HCT116 (cell line): ENCODE measurements at regions not wholly inside any gene's neighbourhood (a gene's known extent, or its start where the extent isn't known, plus 50 kb on each side); places are given as distances from the start of the nearest gene placed in this dataset.

ENCODE experiments used
- ATAC-seq: fragments of 200-7000 bp; cut with Tn5 transposase; 2 replicates; pipeline ENCODE4 v1.9.1; 2020; ENCODE audit warnings: mild to moderate bottlenecking, moderate library complexity
- BruUV-seq: library from RNA; stranded (reverse); fragments of 400-500 nt; replicated peaks from 2 replicates; lab custom pipeline; 2021; lab: Mats Ljungman, UMichigan
- CTCF ChIA-PET: fragments of 300-600 bp; sonication (Branson Sonifier 250); formaldehyde crosslinking; loops from one replicate; lab custom pipeline; 2021; ENCODE audit warnings: antibody characterized with exemption; lab: Charles Lee
- POLR2A ChIA-PET: fragments of 300-600, 350-600 bp; sonication (Branson Sonifier 250); formaldehyde crosslinking; loops from one replicate; lab custom pipeline; 2021; ENCODE audit warnings: antibody characterized with exemption; lab: Charles Lee
- RAD21 ChIA-PET, 2 experiments: fragments of 300-600 bp; sonication (Branson Sonifier 250); formaldehyde crosslinking; loops; one replicate each; lab custom pipeline; 2023; ENCODE audit warnings: low total read pairs in 2 of 2; ENCODE audit not compliant: uncharacterized antibody in 2 of 2, unreplicated experiment in 2 of 2, low non-redundant PET in 1 of 2; lab: Charles Lee
- DNase-seq: peaks from one replicate; pipeline ENCODE4 v3.0.0-alpha.2; 2010; ENCODE audit warnings: low read depth, low spot score
- H2AFZ ChIP-seq: fragments of 200-600 bp; shearing (Covaris generic), sonication (generic); 2 replicates; pipeline ENCODE4 v1.6.1; 2017; ENCODE audit warnings: low read depth, mixed run types, mixed read lengths, antibody characterized with exemption, low read length; ENCODE audit not compliant: poor library complexity, severe bottlenecking
- H3K27ac ChIP-seq: 2 replicates; pipeline ENCODE4 v1.5.1; 2012; ENCODE audit warnings: low read depth, low read length
- H3K27me3 ChIP-seq: fragments of 200-600 bp; sonication (generic); 2 replicates; pipeline ENCODE4 v1.6.1; 2016; ENCODE audit warnings: mixed run types, low read length, mixed read lengths; ENCODE audit not compliant: insufficient read depth
- H3K36me3 ChIP-seq, 2 experiments: fragments of 200-500 bp in 1 of 2; fragments of 200-600 bp in 1 of 2; sonication (Bioruptor generic) in 1 of 2; sonication (generic) in 1 of 2; 2 replicates each; pipeline versions ENCODE4 v1.5.1 to v1.6.1; 2014 to 2016; ENCODE audit warnings: low read length in 2 of 2, inconsistent platforms in 1 of 2, mixed read lengths in 1 of 2, mixed run types in 1 of 2; ENCODE audit not compliant: insufficient read depth in 2 of 2, control insufficient read depth in 1 of 2
- H3K4me1 ChIP-seq, 2 experiments: fragments of 200-600 bp in 1 of 2; sonication (generic) in 1 of 2; 2 replicates each; pipeline versions ENCODE4 v1.5.1 to v1.6.1; 2012 to 2017; ENCODE audit warnings: low read length in 2 of 2, inconsistent platforms in 1 of 2, mild to moderate bottlenecking in 1 of 2, mixed read lengths in 1 of 2, mixed run types in 1 of 2, moderate library complexity in 1 of 2; ENCODE audit not compliant: insufficient read depth in 2 of 2, control insufficient read depth in 1 of 2
- H3K4me2 ChIP-seq: fragments of 200-600 bp; sonication (generic); 2 replicates; pipeline ENCODE4 v1.6.1; 2017; ENCODE audit warnings: mixed run types, low read length, mixed read lengths
- H3K4me3 ChIP-seq, 2 experiments: fragments of 200-600 bp in 1 of 2; sonication (generic) in 1 of 2; replicated peaks in 1 of 2; 2 replicates each; pipeline ENCODE4 v1.5.1; 2011 to 2016; ENCODE audit warnings: low read length in 2 of 2, control low read depth in 1 of 2, low read depth in 1 of 2, mild to moderate bottlenecking in 1 of 2, mixed read lengths in 1 of 2, mixed run types in 1 of 2
- H3K79me2 ChIP-seq: fragments of 200-600 bp; sonication (generic); 2 replicates; pipeline ENCODE4 v1.6.1; 2017; ENCODE audit warnings: mild to moderate bottlenecking, mixed run types, low read length, moderate library complexity, mixed read lengths; ENCODE audit not compliant: insufficient read depth
- H3K9ac ChIP-seq: fragments of 200-600 bp; sonication (generic); 2 replicates; pipeline ENCODE4 v1.6.1; 2016; ENCODE audit warnings: low read length, mixed read lengths
- H3K9me2 ChIP-seq: fragments of 200-600 bp; sonication (generic), shearing (Covaris generic); 2 replicates; pipeline ENCODE4 v1.6.1; 2017; ENCODE audit warnings: mixed run types, mild to moderate bottlenecking, moderate library complexity; ENCODE audit not compliant: insufficient read depth
- H3K9me3 ChIP-seq, 2 experiments: fragments of 200-500 bp in 1 of 2; fragments of 200-600 bp in 1 of 2; sonication (Bioruptor generic) in 1 of 2; sonication (generic) in 1 of 2; 2 replicates each; pipeline ENCODE4 v1.6.1; 2014 to 2017; ENCODE audit warnings: low read length in 2 of 2, mixed read lengths in 2 of 2, inconsistent platforms in 1 of 2, low read depth in 1 of 2, mild to moderate bottlenecking in 1 of 2, mixed run types in 1 of 2, moderate library complexity in 1 of 2; ENCODE audit not compliant: control insufficient read depth in 1 of 2, insufficient read depth in 1 of 2
- H4K20me1 ChIP-seq: fragments of 200-600 bp; sonication (generic), shearing (Covaris generic); 2 replicates; pipeline ENCODE4 v1.6.1; 2017; ENCODE audit warnings: mixed run types, mild to moderate bottlenecking, moderate library complexity; ENCODE audit not compliant: insufficient read depth
- CEBPB ChIP-seq: IDR thresholded peaks from 2 replicates; pipeline ENCODE4 v1.6.1; 2012; ENCODE audit warnings: low read depth
- CTCF ChIP-seq, 3 experiments: fragments of 200-600 bp in 1 of 3; sonication (generic) in 1 of 3; IDR thresholded peaks in 2 of 3; conservative IDR thresholded peaks in 1 of 3; 2 replicates each; pipeline ENCODE4 v1.5.1; 2012 to 2017; ENCODE audit warnings: low read depth in 2 of 3, low read length in 2 of 3, antibody characterized with exemption in 1 of 3, borderline replicate concordance in 1 of 3, control low read depth in 1 of 3, mild to moderate bottlenecking in 1 of 3, mixed read lengths in 1 of 3, mixed run types in 1 of 3, moderate library complexity in 1 of 3; ENCODE audit not compliant: insufficient read depth in 1 of 3
- FOSL1 ChIP-seq: IDR thresholded peaks from 2 replicates; pipeline ENCODE4 v1.6.1; 2012; ENCODE audit warnings: low read depth
- JUND ChIP-seq: IDR thresholded peaks from 2 replicates; pipeline ENCODE4 v1.6.1; 2012
- MAX ChIP-seq: IDR thresholded peaks from 2 replicates; pipeline ENCODE4 v1.6.1; 2012
- RAD21 ChIP-seq: IDR thresholded peaks from 2 replicates; pipeline ENCODE4 v1.6.1; 2012; ENCODE audit warnings: low read depth, mild to moderate bottlenecking
- SRF ChIP-seq: IDR thresholded peaks from 2 replicates; pipeline ENCODE4 v1.6.1; 2012; ENCODE audit warnings: low read depth
- YY1 ChIP-seq: IDR thresholded peaks from 2 replicates; pipeline ENCODE4 v1.6.1; 2011; ENCODE audit warnings: low read length, low read depth, moderate library complexity, mild to moderate bottlenecking; ENCODE audit not compliant: insufficient replicate concordance; ENCODE audit errors: extremely low read depth
- ZBTB33 ChIP-seq: IDR thresholded peaks from 2 replicates; pipeline ENCODE4 v1.6.1; 2011; ENCODE audit warnings: mild to moderate bottlenecking, low read length, moderate library complexity; ENCODE audit not compliant: insufficient replicate concordance; ENCODE audit errors: extremely low read depth
- intact Hi-C: fragments of 100-400 bp; cut with micrococcal nuclease; formaldehyde crosslinking; loops from 2 replicates; pipeline ENCODE4 v1.10.0; 2022

- Histone ChIP-seq H3K9me3 (no peaks in the 10 kb centered on the region), H3K4me1 (no peaks in the 10 kb centered on the region), H3K36me3 (no peaks in the 10 kb centered on the region), H4K20me1 (no peaks in the 10 kb centered on the region), H3K79me2 (no peaks in the 10 kb centered on the region), H3K4me2 (no peak overlapping the region), H3K4me3 (no peak overlapping the region), H2AFZ (no peak overlapping the region), H3K9ac (no peak overlapping the region), H3K27ac (no peak overlapping the region), H3K27me3 (peaks cover 11% of the 10 kb centered on the region; the same call in 1 of the 2 replicates), H3K9me2 (no peaks in the 10 kb centered on the region)
- POLR2A ChIA-PET, result no interaction called here
- RAD21 ChIA-PET, result no interaction called here
- ATAC-seq, result peak; percentile 46; the same call in 1 of the 2 replicates
- peak; percentile 23 for DNase-seq
- intact Hi-C loops, result loop anchor here (1.0 to 10.0 kb wide), 2 partner anchors 173 to 506 kb away; no protein-coding TSS in a partner anchor
- no TSS peak for BruUV-seq
- TF ChIP-seq SRF (no peak), FOSL1 (no peak), ZBTB33 (no peak), RAD21 (peak; percentile 74), MAX (no peak), JUND (no peak), YY1 (no peak), CTCF (IDR thresholded peaks at IDR 0.05 in 2 of 3, conservative IDR thresholded peaks at IDR 0.05 in 1 of 3; ENCODE audit: borderline replicate concordance in 1 of 3, insufficient read depth in 1 of 3, low read depth in 2 of 3, low read length in 2 of 3) (peak; percentile 65 to 92 (median 87)), CEBPB (no peak)
- CTCF ChIA-PET, result interaction anchor here (1.3 kb wide), 1 partner anchor 140 kb away, joined by 3 read pairs; no protein-coding TSS in a partner anchor
Measured at GRCh38 chr12:66860752-66861750, 182.2 kb upstream of the GRIP1 start.
